ENCODE measurements at regions not wholly inside any gene's neighbourhood (a gene's known extent, or its start where the extent isn't known, plus 50 kb on each side); places are given as distances from the start of the nearest gene placed in this dataset.

DNA sequence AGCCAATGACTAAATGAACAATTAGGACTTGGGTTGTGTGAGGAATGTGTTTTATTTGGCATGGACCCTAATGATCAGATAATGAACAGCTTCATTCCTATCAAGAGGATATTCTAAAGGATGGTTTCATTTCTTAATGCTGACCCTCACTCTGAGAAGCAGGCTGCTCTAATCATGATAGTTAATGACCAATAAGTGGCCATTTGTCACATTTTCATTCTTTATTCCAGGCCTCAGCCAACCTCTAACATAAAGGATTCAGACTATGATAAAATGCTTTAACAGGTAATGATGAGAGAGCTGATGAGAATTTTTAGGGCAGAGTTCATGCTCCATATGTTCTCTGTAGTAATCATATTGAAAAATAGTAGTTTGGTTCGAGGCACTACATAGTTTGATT is 301.5 kb upstream of the ARRDC3 start:
- DNase-seq (no peak), ATAC-seq (no peak)
- Mint-ChIP-seq H3K4me3 (no peak overlapping the region), H3K27me3 (ENCODE audit: low read depth) (no peaks in the 10 kb centered on the region), H3K9me3 (no peaks in the 10 kb centered on the region), H3K4me1 (ENCODE audit: low read depth) (no peaks in the 10 kb centered on the region), H3K36me3 (ENCODE audit: insufficient read depth) (no peaks in the 10 kb centered on the region)

DNA sequence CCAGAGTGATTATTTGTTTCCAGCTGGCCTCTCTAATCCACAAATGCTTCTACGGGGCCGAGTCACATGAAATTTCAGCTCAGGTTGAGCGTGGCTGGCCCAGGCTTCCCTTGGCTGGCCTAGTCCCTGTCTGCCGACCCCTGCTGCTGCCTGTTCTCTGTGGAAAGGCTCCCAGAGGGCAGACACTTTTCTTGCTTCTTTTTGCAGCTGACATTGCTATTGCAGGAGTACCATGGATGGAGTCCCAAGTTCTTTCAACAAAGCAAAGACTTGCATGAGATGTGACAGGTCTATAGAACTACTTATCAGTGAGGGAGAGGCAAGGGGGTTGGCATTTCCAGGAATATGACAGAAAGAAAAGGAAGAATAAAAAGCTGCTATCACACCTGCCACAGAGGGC is 287.4 kb upstream of the ARRDC3 start:
- DNase-seq (no peak), ATAC-seq (no peak)
- Mint-ChIP-seq H3K4me3 (no peak overlapping the region), H3K27me3 (ENCODE audit: low read depth) (no peaks in the 10 kb centered on the region), H3K9me3 (no peaks in the 10 kb centered on the region), H3K36me3 (ENCODE audit: insufficient read depth) (no peaks in the 10 kb centered on the region), H3K4me1 (ENCODE audit: low read depth) (no peaks in the 10 kb centered on the region)

DNA sequence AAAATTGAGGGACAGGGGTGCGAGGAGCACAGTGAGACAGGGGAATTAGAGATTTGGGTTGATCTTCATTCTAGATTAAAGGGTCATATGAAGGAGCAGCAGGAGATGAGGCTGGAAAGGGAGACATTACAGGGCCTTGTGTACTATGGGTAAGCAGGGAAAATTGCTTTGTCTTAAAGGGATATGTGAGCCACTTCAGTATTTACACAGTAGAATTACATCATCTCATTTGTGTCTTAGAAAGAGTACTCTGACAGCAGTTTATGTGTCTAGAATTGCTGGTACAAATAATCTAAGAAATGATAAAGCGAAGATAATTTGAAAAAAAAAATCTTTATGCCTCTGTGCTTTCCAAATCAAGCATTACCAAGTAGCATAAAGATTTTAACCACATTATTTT is 287.0 kb upstream of the ARRDC3 start:
- Mint-ChIP-seq H3K9me3 (no peaks in the 10 kb centered on the region), H3K27me3 (ENCODE audit: low read depth) (no peaks in the 10 kb centered on the region), H3K4me3 (no peak overlapping the region), H3K4me1 (ENCODE audit: low read depth) (no peaks in the 10 kb centered on the region), H3K36me3 (ENCODE audit: insufficient read depth) (no peaks in the 10 kb centered on the region)
- no peak for ATAC-seq
- no peak for DNase-seq

DNA sequence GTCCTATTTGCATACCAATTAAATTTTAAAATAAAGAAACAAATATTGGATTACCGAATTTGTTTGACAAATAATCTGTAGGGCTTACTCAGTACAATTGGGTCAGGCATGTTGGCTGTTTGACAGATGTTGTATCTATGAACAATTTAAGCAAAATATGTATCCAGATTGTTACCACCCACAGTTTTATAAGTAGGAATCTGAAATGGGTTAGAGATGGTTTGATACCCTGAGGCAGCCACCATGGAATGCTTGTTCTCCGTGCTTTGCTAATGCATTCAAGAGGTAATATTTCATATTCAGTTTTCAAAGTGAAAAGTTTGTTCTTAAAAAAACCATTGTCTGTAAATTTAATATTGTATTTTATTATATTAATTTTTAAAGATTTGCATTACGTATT is 285.1 kb upstream of the ARRDC3 start:
- no peaks in the 10 kb centered on the region for H3K4me1 Mint-ChIP-seq (ENCODE audit: low read depth)
- no peaks in the 10 kb centered on the region for H3K9me3 Mint-ChIP-seq
- DNase-seq (no peak), ATAC-seq (no peak)
- H3K36me3 Mint-ChIP-seq (ENCODE audit: insufficient read depth): no peaks in the 10 kb centered on the region
- H3K4me3 Mint-ChIP-seq: no peak overlapping the region
- no peaks in the 10 kb centered on the region for H3K27me3 Mint-ChIP-seq (ENCODE audit: low read depth)

DNA sequence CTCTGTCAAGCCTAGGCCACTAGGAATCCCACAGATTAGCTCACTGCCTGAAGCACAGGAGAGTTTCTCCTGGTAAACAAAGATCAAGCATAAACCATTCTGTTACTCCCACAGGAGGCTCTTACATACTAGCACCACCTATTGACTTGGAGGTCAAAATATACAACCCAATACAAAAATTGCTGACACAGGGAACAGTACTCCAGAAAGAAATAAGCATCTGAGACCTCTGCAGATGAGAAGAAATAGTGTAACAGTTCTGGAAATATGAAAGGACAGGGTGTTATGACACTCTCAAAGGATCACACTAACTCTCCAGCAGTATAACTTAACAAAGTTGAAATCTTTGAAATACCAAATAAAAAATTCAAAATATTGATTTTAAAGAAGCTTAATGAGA is 269.6 kb upstream of the ARRDC3 start:
- no peaks in the 10 kb centered on the region for H3K36me3 Mint-ChIP-seq (ENCODE audit: insufficient read depth)
- no peak overlapping the region for H3K4me3 Mint-ChIP-seq
- H3K27me3 Mint-ChIP-seq (ENCODE audit: low read depth): peaks cover 2% of the 10 kb centered on the region
- ATAC-seq: no peak
- no peaks in the 10 kb centered on the region for H3K4me1 Mint-ChIP-seq (ENCODE audit: low read depth)
- no peak for DNase-seq
- H3K9me3 Mint-ChIP-seq: peaks cover 48% of the 10 kb centered on the region

DNA sequence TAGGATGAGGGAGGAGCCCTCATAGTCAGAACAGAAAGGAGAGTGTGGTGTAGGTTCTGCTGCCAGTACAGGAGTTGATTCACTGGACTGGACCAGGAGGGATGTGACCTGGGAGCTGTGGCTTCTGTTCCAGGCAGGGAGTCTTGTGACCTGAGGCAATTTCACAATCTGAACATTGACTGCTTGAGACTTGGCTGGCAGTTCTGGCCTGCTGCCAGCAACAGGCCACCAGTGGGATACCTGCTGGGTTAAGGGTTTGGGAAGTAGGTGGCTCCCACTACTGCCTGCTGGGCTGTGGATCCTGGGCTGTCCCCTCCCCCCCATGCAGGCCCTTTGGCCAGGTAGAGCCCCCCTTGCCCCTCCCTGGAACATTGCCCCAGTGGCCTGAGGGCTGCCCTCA is 268.6 kb upstream of the ARRDC3 start:
- Mint-ChIP-seq H3K4me3 (no peak overlapping the region), H3K27me3 (ENCODE audit: low read depth) (peaks cover 3% of the 10 kb centered on the region), H3K9me3 (peaks cover 38% of the 10 kb centered on the region), H3K36me3 (ENCODE audit: insufficient read depth) (no peaks in the 10 kb centered on the region), H3K4me1 (ENCODE audit: low read depth) (no peaks in the 10 kb centered on the region)
- ATAC-seq: no peak
- DNase-seq: no peak

DNA sequence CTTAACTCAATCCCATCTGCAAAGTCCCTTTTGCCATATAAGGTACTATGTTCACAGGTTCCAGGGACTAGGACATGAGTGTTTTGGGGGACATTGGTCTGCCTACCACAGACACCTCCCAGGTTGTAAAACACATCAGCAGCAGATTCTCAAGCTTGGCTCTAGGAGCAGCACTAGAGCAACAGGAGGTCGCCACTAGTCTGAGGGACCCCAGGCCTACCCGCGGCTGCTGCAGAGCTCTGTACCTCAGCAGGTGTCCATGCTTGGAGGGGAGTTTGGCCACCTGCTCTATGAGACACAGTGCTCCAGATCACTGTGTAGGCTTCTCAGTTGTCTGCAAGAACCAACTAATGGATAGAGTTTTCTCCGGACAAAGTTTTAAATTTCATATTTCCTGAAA is 262.2 kb upstream of the ARRDC3 start:
- no peak overlapping the region for H3K4me3 Mint-ChIP-seq
- peaks cover 3% of the 10 kb centered on the region for H3K27me3 Mint-ChIP-seq (ENCODE audit: low read depth)
- peaks cover 2% of the 10 kb centered on the region for H3K9me3 Mint-ChIP-seq
- no peaks in the 10 kb centered on the region for H3K36me3 Mint-ChIP-seq (ENCODE audit: insufficient read depth)
- H3K4me1 Mint-ChIP-seq (ENCODE audit: low read depth): no peaks in the 10 kb centered on the region
- ATAC-seq: no peak
- DNase-seq: no peak

DNA sequence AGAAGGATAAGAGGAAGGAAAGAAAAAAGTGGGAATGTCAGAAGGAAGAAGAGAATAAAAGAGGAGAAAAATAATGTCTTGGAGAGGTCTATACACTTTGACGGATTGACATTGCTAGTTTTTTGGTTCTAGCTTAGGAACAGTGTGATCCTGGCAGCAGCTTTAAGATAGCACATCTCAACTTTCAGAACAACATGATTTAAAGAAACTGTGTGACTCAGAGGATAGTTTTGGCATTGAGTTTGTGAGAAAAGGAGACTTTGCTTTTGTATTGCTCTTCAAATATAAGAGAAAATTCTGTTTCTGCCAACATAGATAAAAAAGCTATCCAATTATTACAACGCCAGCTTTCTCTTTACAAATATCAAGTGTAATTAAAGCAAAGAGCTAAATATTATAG is 260.7 kb upstream of the ARRDC3 start:
- Mint-ChIP-seq H3K4me1 (ENCODE audit: low read depth) (no peaks in the 10 kb centered on the region), H3K4me3 (no peak overlapping the region), H3K9me3 (no peaks in the 10 kb centered on the region), H3K27me3 (ENCODE audit: low read depth) (peaks cover 1% of the 10 kb centered on the region), H3K36me3 (ENCODE audit: insufficient read depth) (no peaks in the 10 kb centered on the region)
- no peak for ATAC-seq
- no peak for DNase-seq

DNA sequence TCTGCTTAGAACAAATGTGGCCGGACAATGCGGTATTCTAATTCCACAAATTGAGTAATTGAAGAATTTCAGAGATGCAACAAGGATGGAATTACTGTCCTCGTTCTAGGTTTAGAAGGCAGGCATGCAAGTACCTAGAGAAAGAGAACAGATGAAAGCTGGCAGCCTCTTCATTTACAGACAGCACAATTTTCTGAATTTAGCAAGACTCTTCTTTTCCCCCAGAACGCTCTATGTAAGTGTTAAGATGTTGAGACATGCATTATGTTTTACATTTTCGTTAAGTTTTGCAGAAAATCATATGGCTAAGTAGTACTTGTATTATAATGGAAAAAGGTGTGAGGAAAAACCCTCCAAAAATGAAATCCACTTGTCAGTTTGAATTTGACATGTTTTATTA is 259.5 kb upstream of the ARRDC3 start:
- H3K4me3 Mint-ChIP-seq: no peak overlapping the region
- no peaks in the 10 kb centered on the region for H3K9me3 Mint-ChIP-seq
- ATAC-seq: no peak
- DNase-seq: no peak
- H3K36me3 Mint-ChIP-seq (ENCODE audit: insufficient read depth): no peaks in the 10 kb centered on the region
- peaks cover 1% of the 10 kb centered on the region for H3K27me3 Mint-ChIP-seq (ENCODE audit: low read depth)
- H3K4me1 Mint-ChIP-seq (ENCODE audit: low read depth): no peaks in the 10 kb centered on the region

DNA sequence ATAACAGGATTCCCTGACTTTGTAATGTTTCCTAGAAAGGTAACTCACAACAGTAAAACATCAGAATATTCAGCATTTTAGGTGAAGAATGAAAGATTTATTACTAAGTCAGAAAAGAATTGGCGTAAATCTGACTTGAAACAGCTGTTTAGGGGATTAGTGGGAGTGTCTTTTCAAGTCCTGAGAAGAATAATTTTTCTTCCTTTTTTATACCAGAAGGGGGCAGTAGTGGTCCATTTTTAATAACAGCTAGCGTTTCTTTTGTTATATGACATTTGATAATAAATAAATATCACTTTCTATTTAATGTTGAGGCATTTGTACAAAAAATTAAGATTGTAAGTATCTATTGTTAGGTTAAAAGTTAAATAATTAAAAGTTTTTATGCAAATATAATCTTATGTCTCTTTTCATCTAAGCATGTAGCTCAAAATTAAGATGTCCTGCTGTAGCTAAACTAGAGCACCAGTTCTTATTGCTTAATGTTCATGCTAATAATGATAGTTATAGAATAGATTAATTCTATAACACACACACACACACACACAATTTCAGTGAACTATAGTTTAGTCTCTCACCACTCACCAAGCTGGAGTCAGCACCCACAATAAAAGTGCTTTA is 258.7 kb upstream of the ARRDC3 start:
- no peaks in the 10 kb centered on the region for H3K27me3 Mint-ChIP-seq (ENCODE audit: low read depth)
- no peak for ATAC-seq
- H3K4me3 Mint-ChIP-seq: no peak overlapping the region
- no peaks in the 10 kb centered on the region for H3K36me3 Mint-ChIP-seq (ENCODE audit: insufficient read depth)
- DNase-seq: no peak
- H3K9me3 Mint-ChIP-seq: no peaks in the 10 kb centered on the region
- H3K4me1 Mint-ChIP-seq (ENCODE audit: low read depth): no peaks in the 10 kb centered on the region

DNA sequence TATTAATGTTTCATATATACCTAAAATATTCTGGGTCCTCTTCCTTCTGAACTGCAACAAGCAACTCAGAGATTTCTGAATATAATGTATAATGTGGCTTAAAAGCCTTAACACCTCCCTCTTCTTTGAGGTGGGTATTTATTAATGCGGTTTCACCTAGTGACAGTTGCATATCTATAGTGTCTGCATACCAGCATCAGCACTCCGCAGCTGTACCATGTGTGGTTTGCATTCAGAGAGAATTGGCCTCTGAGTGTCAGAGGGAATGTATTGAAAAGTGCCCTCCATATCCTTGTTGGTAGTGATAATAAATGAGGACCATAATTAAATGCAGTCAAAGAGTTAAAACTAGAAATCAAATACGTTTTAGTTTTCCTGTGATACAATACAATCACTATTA is 256.6 kb upstream of the ARRDC3 start:
- DNase-seq (no peak), ATAC-seq (no peak)
- Mint-ChIP-seq H3K27me3 (ENCODE audit: low read depth) (no peaks in the 10 kb centered on the region), H3K36me3 (ENCODE audit: insufficient read depth) (no peaks in the 10 kb centered on the region), H3K4me3 (no peak overlapping the region), H3K9me3 (no peaks in the 10 kb centered on the region), H3K4me1 (ENCODE audit: low read depth) (no peaks in the 10 kb centered on the region)

DNA sequence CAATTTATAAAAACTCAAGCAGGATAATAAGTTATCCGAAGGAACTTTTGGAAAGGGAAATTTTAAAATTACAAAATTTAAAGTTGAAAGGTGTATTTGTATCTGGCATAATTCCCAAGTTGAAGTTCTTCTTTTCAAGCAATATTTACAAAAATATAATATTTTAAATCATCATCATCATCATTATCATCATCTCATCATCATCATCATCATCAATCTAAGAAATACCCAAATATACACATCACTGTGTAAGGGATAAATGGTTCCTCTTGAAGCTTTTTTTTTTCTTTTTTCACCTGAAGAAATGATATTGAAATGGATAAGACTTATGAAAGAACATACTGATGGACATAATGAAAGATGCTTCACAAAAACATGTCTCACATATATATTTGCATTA is 254.9 kb upstream of the ARRDC3 start:
- DNase-seq (no peak), ATAC-seq (no peak)
- Mint-ChIP-seq H3K27me3 (ENCODE audit: low read depth) (no peaks in the 10 kb centered on the region), H3K36me3 (ENCODE audit: insufficient read depth) (no peaks in the 10 kb centered on the region), H3K4me3 (no peak overlapping the region), H3K9me3 (no peaks in the 10 kb centered on the region), H3K4me1 (ENCODE audit: low read depth) (no peaks in the 10 kb centered on the region)

DNA sequence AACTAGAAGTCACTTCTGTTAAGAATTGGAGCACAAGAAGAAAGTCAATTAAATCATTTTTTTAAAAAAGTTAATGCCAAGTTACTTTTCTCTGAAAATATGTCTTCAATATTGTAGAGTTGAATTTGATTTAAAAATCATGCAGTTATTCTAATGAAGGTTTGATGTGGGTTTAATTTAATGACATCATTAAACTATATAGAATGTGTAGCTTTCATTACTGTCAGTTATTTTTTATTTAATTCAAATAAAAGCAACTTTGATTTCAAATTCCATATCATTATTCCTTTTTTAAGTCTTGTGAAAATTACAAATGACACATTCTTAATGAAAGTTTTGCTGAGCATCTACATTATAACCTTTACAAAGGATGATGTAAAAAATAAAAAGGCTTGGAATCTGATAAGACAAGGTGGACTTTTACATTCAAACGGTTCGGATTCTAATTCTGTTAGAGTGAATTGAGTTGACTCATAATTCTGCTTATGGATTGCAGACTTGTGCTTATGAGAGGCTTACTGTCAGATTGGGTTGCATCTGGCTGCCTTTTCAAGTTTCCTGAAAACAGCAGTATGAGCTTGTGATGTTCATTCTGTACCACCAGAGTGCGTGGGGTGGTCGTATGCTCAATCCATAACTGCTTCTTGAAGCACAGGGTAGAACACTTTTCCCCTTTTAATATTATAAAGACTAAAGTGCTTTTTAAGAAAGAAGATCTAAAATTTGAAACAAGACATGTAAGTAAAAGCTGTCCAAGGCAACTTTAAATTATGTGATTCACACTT is 253.0 kb upstream of the ARRDC3 start:
- ATAC-seq: no peak
- Mint-ChIP-seq H3K36me3 (ENCODE audit: insufficient read depth) (no peaks in the 10 kb centered on the region), H3K4me3 (no peak overlapping the region), H3K9me3 (no peaks in the 10 kb centered on the region), H3K27me3 (ENCODE audit: low read depth) (no peaks in the 10 kb centered on the region), H3K4me1 (ENCODE audit: low read depth) (no peaks in the 10 kb centered on the region)
- DNase-seq: no peak

DNA sequence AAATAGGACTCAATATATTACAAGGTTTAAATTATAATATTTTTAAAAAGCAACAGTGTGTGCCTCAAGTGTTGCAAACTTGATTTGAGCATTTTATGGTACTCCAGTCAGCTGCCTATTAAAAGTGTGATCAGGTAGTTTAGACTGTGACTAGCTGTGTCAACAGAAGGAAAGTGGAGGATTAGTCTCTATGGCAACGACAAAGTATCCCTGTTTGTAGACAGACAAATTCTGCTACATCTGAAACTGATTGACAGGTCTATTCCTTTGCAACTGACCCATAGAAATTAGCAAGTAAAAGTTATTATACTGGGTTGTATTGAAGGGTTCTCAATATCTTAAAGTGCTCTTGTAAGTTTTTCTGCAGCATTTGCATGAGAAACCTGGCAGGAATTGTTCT is 249.8 kb upstream of the ARRDC3 start:
- Mint-ChIP-seq H3K4me1 (ENCODE audit: low read depth) (no peaks in the 10 kb centered on the region), H3K36me3 (ENCODE audit: insufficient read depth) (no peaks in the 10 kb centered on the region), H3K4me3 (no peak overlapping the region), H3K27me3 (ENCODE audit: low read depth) (no peaks in the 10 kb centered on the region), H3K9me3 (no peaks in the 10 kb centered on the region)
- DNase-seq: no peak
- ATAC-seq: no peak

DNA sequence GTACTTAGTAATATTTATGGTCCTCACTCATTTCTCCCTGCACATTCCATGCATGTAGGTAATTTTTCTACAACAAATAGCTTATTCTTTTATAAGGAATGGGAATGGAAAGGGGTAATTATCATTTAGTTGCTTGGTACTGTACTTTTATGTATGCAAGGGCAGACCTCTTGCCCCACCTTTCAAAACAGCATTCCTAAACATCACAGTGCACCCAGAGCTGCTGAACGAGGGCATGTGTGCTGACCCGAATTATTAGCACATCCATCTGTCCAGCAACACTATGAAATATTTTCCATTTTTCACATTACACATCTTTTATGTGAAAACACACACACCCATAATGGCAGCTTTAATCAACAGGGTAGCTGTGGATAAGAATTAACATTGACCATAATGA is 228.6 kb upstream of the ARRDC3 start:
- peaks cover 3% of the 10 kb centered on the region for H3K9me3 Mint-ChIP-seq
- H3K36me3 Mint-ChIP-seq (ENCODE audit: insufficient read depth): no peaks in the 10 kb centered on the region
- no peak overlapping the region for H3K4me3 Mint-ChIP-seq
- no peaks in the 10 kb centered on the region for H3K4me1 Mint-ChIP-seq (ENCODE audit: low read depth)
- ATAC-seq (no peak), DNase-seq (no peak)
- H3K27me3 Mint-ChIP-seq (ENCODE audit: low read depth): no peaks in the 10 kb centered on the region

Data from activated T-cell treated with anti-CD3 and anti-CD28 coated beads, Interleukin-2, amount 50 U/mL, for 4 hours (primary cell).